Neural progenitor cell (in vitro differentiated cells): ENCODE measurements at regions not wholly inside any gene's neighbourhood (a gene's known extent, or its start where the extent isn't known, plus 50 kb on each side); places are given as distances from the start of the nearest gene placed in this dataset.

Experiments
- DNase-seq: peaks from one replicate; pipeline ENCODE4 v3.0.0-alpha.2; 2016; ENCODE audit warnings: low spot score
- H2AFZ ChIP-seq: fragments of 200-600 bp; sonication (generic); replicated peaks from 2 replicates; pipeline ENCODE4 v1.6.1; 2016; ENCODE audit warnings: antibody characterized with exemption
- H3F3A ChIP-seq: fragments of 200-600 bp; sonication (generic); 2 replicates; pipeline ENCODE4 v1.6.1; 2016; ENCODE audit warnings: antibody characterized with exemption, low read depth
- H3K27ac ChIP-seq: fragments of 200-600 bp; sonication (generic); 2 replicates; pipeline ENCODE4 v1.5.1; 2016; ENCODE audit warnings: mild to moderate bottlenecking
- H3K27me3 ChIP-seq: fragments of 200-600 bp; sonication (generic); 2 replicates; pipeline ENCODE4 v1.6.1; 2016; ENCODE audit warnings: mild to moderate bottlenecking, moderate library complexity
- H3K36me3 ChIP-seq: fragments of 200-600 bp; sonication (generic); 2 replicates; pipeline ENCODE4 v1.5.1; 2016
- H3K4me1 ChIP-seq: fragments of 200-600 bp; sonication (generic); 2 replicates; pipeline ENCODE4 v1.6.1; 2016; ENCODE audit warnings: mixed run types
- H3K4me2 ChIP-seq: fragments of 200-600 bp; sonication (generic); 2 replicates; pipeline ENCODE4 v1.6.1; 2016
- H3K4me3 ChIP-seq: fragments of 200-600 bp; sonication (generic); 2 replicates; pipeline ENCODE4 v1.5.1; 2016
- H3K79me2 ChIP-seq: fragments of 200-600 bp; sonication (generic); 2 replicates; pipeline ENCODE4 v1.6.1; 2016; ENCODE audit warnings: low read depth
- H3K9ac ChIP-seq: fragments of 200-600 bp; sonication (generic); 2 replicates; pipeline ENCODE4 v1.6.1; 2016
- H3K9me3 ChIP-seq: fragments of 200-600 bp; sonication (generic); 2 replicates; pipeline ENCODE4 v1.5.1; 2016; ENCODE audit warnings: low read depth
- H4K20me1 ChIP-seq: fragments of 200-600 bp; sonication (generic); 2 replicates; pipeline ENCODE4 v1.6.1; 2016; ENCODE audit warnings: low read depth
- H3K27ac Mint-ChIP-seq: 3 replicates; pipeline ENCODE4 v1.8.0; 2021; ENCODE audit warnings: mixed read lengths
- H3K27me3 Mint-ChIP-seq: 2 replicates; pipeline ENCODE4 v1.8.0; 2022; ENCODE audit warnings: low read depth, mild to moderate bottlenecking, inconsistent platforms, moderate library complexity, mixed read lengths; ENCODE audit not compliant: insufficient read depth
- H3K36me3 Mint-ChIP-seq: 3 replicates; pipeline ENCODE4 v1.8.0; 2021; ENCODE audit warnings: mixed read lengths
- H3K4me1 Mint-ChIP-seq: 3 replicates; pipeline ENCODE4 v1.8.0; 2021; ENCODE audit warnings: mixed read lengths
- H3K4me3 Mint-ChIP-seq: 3 replicates; pipeline ENCODE4 v1.8.0; 2021; ENCODE audit warnings: mild to moderate bottlenecking, moderate library complexity, mixed read lengths
- H3K9me3 Mint-ChIP-seq: 3 replicates; pipeline ENCODE4 v1.8.0; 2020; ENCODE audit warnings: mixed read lengths
- CTCF ChIP-seq: fragments of 200-600 bp; sonication (generic); IDR thresholded peaks from 2 replicates; pipeline ENCODE4 v1.5.1; 2017; ENCODE audit warnings: antibody characterized with exemption, mild to moderate bottlenecking
- EZH2 ChIP-seq: fragments of 200-600 bp; sonication (generic); IDR thresholded peaks from 2 replicates; pipeline ENCODE4 v1.6.1; 2017; ENCODE audit warnings: antibody characterized with exemption, mild to moderate bottlenecking, moderate library complexity
- EZH2phosphoT487 ChIP-seq: fragments of 200-600 bp; sonication (generic); IDR thresholded peaks from 2 replicates; pipeline ENCODE4 v1.6.1; 2017; ENCODE audit warnings: antibody characterized with exemption

- H2AFZ ChIP-seq: no peak overlapping the region
Measured at GRCh38 chr17:71227841-71228240, 893.0 kb upstream of the SOX9 start.

GRCh38 chr17:71229070-71229469 lies 891.8 kb upstream of the SOX9 start:
- Histone ChIP-seq H3K4me1 (no peaks in the 10 kb centered on the region), H2AFZ (no peak overlapping the region), H4K20me1 (no peaks in the 10 kb centered on the region), H3K36me3 (no peaks in the 10 kb centered on the region), H3K4me3 (no peak overlapping the region), H3K4me2 (no peak overlapping the region), H3K79me2 (no peaks in the 10 kb centered on the region), H3K27me3 (no peaks in the 10 kb centered on the region), H3F3A (no peaks in the 10 kb centered on the region), H3K27ac (no peak overlapping the region), H3K9me3 (no peaks in the 10 kb centered on the region), H3K9ac (no peak overlapping the region)
- TF ChIP-seq CTCF (no peak), EZH2phosphoT487 (no peak), EZH2 (no peak)
- Mint-ChIP-seq H3K9me3 (no peaks in the 10 kb centered on the region), H3K4me1 (peaks cover 12% of the 10 kb centered on the region), H3K36me3 (no peaks in the 10 kb centered on the region), H3K27ac (no peak overlapping the region), H3K4me3 (no peak overlapping the region), H3K27me3 (no peaks in the 10 kb centered on the region)
- no peak for DNase-seq

More at GRCh38 chr17:71227841-71228240, 893.0 kb upstream of the SOX9 start:
- H3K36me3 Mint-ChIP-seq: no peaks in the 10 kb centered on the region
- H3K4me1 ChIP-seq: no peaks in the 10 kb centered on the region
- peaks cover 12% of the 10 kb centered on the region for H3K4me1 Mint-ChIP-seq
- no peaks in the 10 kb centered on the region for H4K20me1 ChIP-seq
- H3K27me3 Mint-ChIP-seq: no peaks in the 10 kb centered on the region
- no peak overlapping the region for H3K4me2 ChIP-seq
- H3K4me3 ChIP-seq: no peak overlapping the region
- H3K36me3 ChIP-seq: no peaks in the 10 kb centered on the region
- H3K9ac ChIP-seq: no peak overlapping the region
- H3F3A ChIP-seq: no peaks in the 10 kb centered on the region
- no peak overlapping the region for H3K27ac Mint-ChIP-seq
- TF ChIP-seq EZH2phosphoT487 (no peak), CTCF (no peak), EZH2 (no peak)
- H3K9me3 ChIP-seq: no peaks in the 10 kb centered on the region
- no peaks in the 10 kb centered on the region for H3K79me2 ChIP-seq
- H3K27me3 ChIP-seq: no peaks in the 10 kb centered on the region
- no peak overlapping the region for H3K27ac ChIP-seq
- H3K4me3 Mint-ChIP-seq: no peak overlapping the region
- no peaks in the 10 kb centered on the region for H3K9me3 Mint-ChIP-seq
- no peak for DNase-seq

- Histone ChIP-seq H3K9me3 (no peaks in the 10 kb centered on the region), H3F3A (no peaks in the 10 kb centered on the region), H3K79me2 (no peaks in the 10 kb centered on the region), H3K27me3 (no peaks in the 10 kb centered on the region), H2AFZ (no peak overlapping the region), H3K4me1 (no peaks in the 10 kb centered on the region), H3K36me3 (no peaks in the 10 kb centered on the region), H4K20me1 (no peaks in the 10 kb centered on the region), H3K4me2 (no peak overlapping the region), H3K4me3 (no peak overlapping the region), H3K9ac (no peak overlapping the region), H3K27ac (no peak overlapping the region)
- H3K4me3 Mint-ChIP-seq: no peak overlapping the region
- no peaks in the 10 kb centered on the region for H3K36me3 Mint-ChIP-seq
- H3K9me3 Mint-ChIP-seq: no peaks in the 10 kb centered on the region
- H3K27me3 Mint-ChIP-seq: no peaks in the 10 kb centered on the region
- no peak overlapping the region for H3K27ac Mint-ChIP-seq
- peaks cover 3% of the 10 kb centered on the region for H3K4me1 Mint-ChIP-seq
- TF ChIP-seq CTCF: no peak
- no peak for TF ChIP-seq EZH2phosphoT487
- TF ChIP-seq EZH2: no peak
- DNase-seq: no peak
Measured at GRCh38 chr17:71232801-71233559, 887.8 kb upstream of the SOX9 start.
